MM.1S (cell line): ENCODE measurements at regions not wholly inside any gene's neighbourhood (a gene's known extent, or its start where the extent isn't known, plus 50 kb on each side); places are given as distances from the start of the nearest gene placed in this dataset.

Source experiments
- CTCF ChIP-seq: fragments of 300-600 bp; sonication (generic); IDR thresholded peaks from 2 replicates; pipeline ENCODE4 v1.5.1; 2016; ENCODE audit warnings: antibody characterized with exemption, low read length, mixed read lengths
- EZH2 ChIP-seq: fragments of 300-600 bp; sonication (generic); optimal IDR thresholded peaks from 2 replicates; pipeline ENCODE3; 2017; ENCODE audit warnings: low read depth, mild to moderate bottlenecking, antibody characterized with exemption, low read length, mixed read lengths

GRCh38 chr15:38061856-38062649, 127.6 kb downstream of the TMCO5A start:
- no peak for TF ChIP-seq EZH2
- no peak for TF ChIP-seq CTCF
